GM23338 (cell line): ENCODE measurements at regions not wholly inside any gene's neighbourhood (a gene's known extent, or its start where the extent isn't known, plus 50 kb on each side); places are given as distances from the start of the nearest gene placed in this dataset.

Experiments
- ATAC-seq: fragments of 200-7000 bp; cut with Tn5 transposase; 3 replicates; pipeline ENCODE4 v1.9.1; 2020
- DNase-seq: peaks from one replicate; pipeline ENCODE4 v3.0.0-alpha.2; 2015; ENCODE audit warnings: low spot score
- H2AFZ ChIP-seq: fragments of 200-600 bp; sonication (generic); 2 replicates; pipeline ENCODE4 v1.8.0; 2016; ENCODE audit warnings: antibody characterized with exemption, mild to moderate bottlenecking, moderate library complexity
- H3F3A ChIP-seq: fragments of 200-600 bp; sonication (generic); replicated peaks from 2 replicates; pipeline ENCODE4 v1.8.0; 2017; ENCODE audit warnings: antibody characterized with exemption, mixed run types, low read depth
- H3K27ac ChIP-seq: fragments of 200-600 bp; sonication (generic); 2 replicates; pipeline ENCODE4 v1.6.1; 2016; ENCODE audit warnings: low read depth
- H3K27me3 ChIP-seq: fragments of 200-600 bp; sonication (generic); 2 replicates; pipeline ENCODE4 v1.8.0; 2016; ENCODE audit warnings: mild to moderate bottlenecking, mixed run types, moderate library complexity; ENCODE audit not compliant: insufficient read depth
- H3K36me3 ChIP-seq: fragments of 200-600 bp; sonication (generic); 2 replicates; pipeline ENCODE4 v1.8.0; 2016; ENCODE audit warnings: mild to moderate bottlenecking; ENCODE audit not compliant: insufficient read depth
- H3K4me1 ChIP-seq: fragments of 200-600 bp; sonication (generic); 2 replicates; pipeline ENCODE4 v1.8.0; 2016; ENCODE audit warnings: mild to moderate bottlenecking, moderate library complexity; ENCODE audit not compliant: insufficient read depth
- H3K4me2 ChIP-seq: fragments of 200-600 bp; sonication (generic); 2 replicates; pipeline ENCODE4 v1.7.1; 2017; ENCODE audit warnings: mixed run types
- H3K4me3 ChIP-seq: fragments of 200-600 bp; sonication (generic); 2 replicates; pipeline ENCODE4 v1.6.1; 2016; ENCODE audit warnings: mixed run types
- H3K79me2 ChIP-seq: fragments of 200-600 bp; sonication (generic); replicated peaks from 2 replicates; pipeline ENCODE4 v1.8.0; 2017; ENCODE audit warnings: mild to moderate bottlenecking; ENCODE audit not compliant: insufficient read depth
- H3K9me2 ChIP-seq: fragments of 200-600 bp; sonication (generic); 2 replicates; pipeline ENCODE4 v1.8.0; 2017; ENCODE audit not compliant: insufficient read depth
- H4K20me1 ChIP-seq: fragments of 200-600 bp; sonication (generic); replicated peaks from 2 replicates; pipeline ENCODE4 v1.8.0; 2017; ENCODE audit warnings: mild to moderate bottlenecking; ENCODE audit not compliant: insufficient read depth
- H3K27ac Mint-ChIP-seq: 2 replicates; pipeline ENCODE4 v1.8.0; 2020; ENCODE audit warnings: inconsistent platforms, mild to moderate bottlenecking, moderate library complexity, mixed read lengths
- H3K27me3 Mint-ChIP-seq: 3 replicates; pipeline ENCODE4 v1.8.0; 2022; ENCODE audit warnings: low read depth, mild to moderate bottlenecking, moderate library complexity, mixed read lengths, inconsistent platforms; ENCODE audit not compliant: insufficient read depth, poor library complexity
- H3K36me3 Mint-ChIP-seq: 3 replicates; pipeline ENCODE4 v1.8.0; 2021; ENCODE audit warnings: low read depth, mild to moderate bottlenecking, inconsistent platforms, moderate library complexity, mixed read lengths
- H3K4me1 Mint-ChIP-seq: 3 replicates; pipeline ENCODE4 v1.8.0; 2020; ENCODE audit warnings: mild to moderate bottlenecking, inconsistent platforms, mixed read lengths
- H3K4me3 Mint-ChIP-seq: 3 replicates; pipeline ENCODE4 v1.8.0; 2021; ENCODE audit warnings: moderate library complexity, mild to moderate bottlenecking, inconsistent platforms, mixed read lengths
- H3K9me3 Mint-ChIP-seq: 3 replicates; pipeline ENCODE4 v1.8.0; 2020; ENCODE audit warnings: moderate library complexity, mild to moderate bottlenecking, inconsistent platforms, mixed read lengths
- EZH2 ChIP-seq: fragments of 200-600 bp; sonication (generic); IDR thresholded peaks from one replicate; pipeline ENCODE4 v1.8.0; 2017; ENCODE audit warnings: antibody characterized with exemption, mild to moderate bottlenecking, low read depth; ENCODE audit not compliant: unreplicated experiment
- EZH2phosphoT487 ChIP-seq: fragments of 200-600 bp; sonication (generic); IDR thresholded peaks from one replicate; pipeline ENCODE4 v1.8.1; 2018; ENCODE audit warnings: antibody characterized with exemption; ENCODE audit not compliant: unreplicated experiment
- JUNB ChIP-seq: IDR thresholded peaks from one replicate; pipeline ENCODE4 v1.6.1; 2016; ENCODE audit warnings: antibody characterized with exemption; ENCODE audit not compliant: unreplicated experiment
- NANOG ChIP-seq: IDR thresholded peaks from 2 replicates; pipeline ENCODE4 v1.6.1; 2016; ENCODE audit warnings: antibody characterized with exemption, borderline replicate concordance
- POLR2AphosphoS5 ChIP-seq: IDR thresholded peaks from 2 replicates; pipeline ENCODE4 v1.6.1; 2016; ENCODE audit warnings: antibody characterized with exemption, low read depth
- STAT1 ChIP-seq: IDR thresholded peaks from one replicate; pipeline ENCODE4 v1.6.1; 2016; ENCODE audit warnings: antibody characterized with exemption; ENCODE audit not compliant: unreplicated experiment
- ZNF114 ChIP-seq: fragments of 250-450 bp; sonication (Bioruptor Pico); IDR thresholded peaks from 2 replicates; pipeline ENCODE4 v1.5.0; 2020; ENCODE audit warnings: mild to moderate bottlenecking, moderate library complexity
- ZNF331 ChIP-seq: fragments of 250-450 bp; sonication (Bioruptor Pico); IDR thresholded peaks from 2 replicates; pipeline ENCODE4 v1.5.0; 2020; ENCODE audit warnings: low read depth, mild to moderate bottlenecking, moderate library complexity
- TF ChIP-seq, protein P1 (sequence below): fragments of 250-450 bp; sonication (Bioruptor Pico); IDR thresholded peaks from 2 replicates; pipeline ENCODE4 v1.5.0; 2020; ENCODE audit warnings: mild to moderate bottlenecking, moderate library complexity
- TF ChIP-seq, protein P2 (sequence below), 2 experiments: fragments of 200-600 bp in 1 of 2; sonication (generic) in 1 of 2; conservative IDR thresholded peaks; 2 replicates each; pipeline versions ENCODE4 v1.5.1 to v1.6.1; 2016 to 2017; ENCODE audit warnings: antibody characterized with exemption in 2 of 2, low read depth in 2 of 2, mild to moderate bottlenecking in 2 of 2, moderate library complexity in 1 of 2
- TF ChIP-seq, protein P3 (sequence below): IDR thresholded peaks from 2 replicates; pipeline ENCODE4 v1.6.1; 2016; ENCODE audit warnings: antibody characterized with exemption

DNA sequence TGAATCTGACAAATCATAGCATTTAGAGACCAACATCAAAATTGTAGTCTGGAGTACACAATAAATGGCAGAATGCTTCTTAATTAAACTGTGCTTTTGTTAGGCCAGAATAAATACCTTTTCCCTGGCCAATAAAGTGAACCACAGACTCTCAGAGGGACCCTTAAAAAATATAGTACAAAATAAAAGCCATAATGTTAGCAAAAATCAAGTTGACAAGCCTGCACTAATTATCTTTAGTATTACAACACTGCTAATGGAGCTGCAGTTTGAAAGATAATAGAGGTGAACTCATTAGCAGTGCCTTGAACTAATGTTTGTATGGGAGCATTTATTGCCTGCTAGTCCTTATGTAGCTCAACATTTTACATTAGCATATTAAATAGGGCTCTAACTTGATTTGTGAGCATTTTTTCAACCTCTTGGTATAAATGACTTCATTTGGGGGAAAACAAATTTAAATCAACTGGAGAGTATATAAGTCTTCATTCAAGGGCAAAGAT lies 801.3 kb downstream of the EPHA3 start:
- H3K4me1 Mint-ChIP-seq: no peaks in the 10 kb centered on the region
- H3F3A ChIP-seq: no peaks in the 10 kb centered on the region
- peaks cover 9% of the 10 kb centered on the region for H3K9me2 ChIP-seq
- H3K36me3 ChIP-seq: no peaks in the 10 kb centered on the region
- H3K79me2 ChIP-seq: no peaks in the 10 kb centered on the region
- H3K4me3 ChIP-seq: no peak overlapping the region
- no peak overlapping the region for H3K27ac ChIP-seq
- H4K20me1 ChIP-seq: no peaks in the 10 kb centered on the region
- no peak overlapping the region for H2AFZ ChIP-seq
- H3K36me3 Mint-ChIP-seq: peaks cover 13% of the 10 kb centered on the region; the same call in 2 of the 3 replicates
- TF ChIP-seq POLR2AphosphoS5 (no peak), EZH2phosphoT487 (no peak), NANOG (no peak), JUNB (no peak), ZNF331 (CRISPR knock-in tag) (no peak), STAT1 (no peak), EZH2 (no peak), ZNF114 (no peak)
- TF ChIP-seq, protein P1, sequence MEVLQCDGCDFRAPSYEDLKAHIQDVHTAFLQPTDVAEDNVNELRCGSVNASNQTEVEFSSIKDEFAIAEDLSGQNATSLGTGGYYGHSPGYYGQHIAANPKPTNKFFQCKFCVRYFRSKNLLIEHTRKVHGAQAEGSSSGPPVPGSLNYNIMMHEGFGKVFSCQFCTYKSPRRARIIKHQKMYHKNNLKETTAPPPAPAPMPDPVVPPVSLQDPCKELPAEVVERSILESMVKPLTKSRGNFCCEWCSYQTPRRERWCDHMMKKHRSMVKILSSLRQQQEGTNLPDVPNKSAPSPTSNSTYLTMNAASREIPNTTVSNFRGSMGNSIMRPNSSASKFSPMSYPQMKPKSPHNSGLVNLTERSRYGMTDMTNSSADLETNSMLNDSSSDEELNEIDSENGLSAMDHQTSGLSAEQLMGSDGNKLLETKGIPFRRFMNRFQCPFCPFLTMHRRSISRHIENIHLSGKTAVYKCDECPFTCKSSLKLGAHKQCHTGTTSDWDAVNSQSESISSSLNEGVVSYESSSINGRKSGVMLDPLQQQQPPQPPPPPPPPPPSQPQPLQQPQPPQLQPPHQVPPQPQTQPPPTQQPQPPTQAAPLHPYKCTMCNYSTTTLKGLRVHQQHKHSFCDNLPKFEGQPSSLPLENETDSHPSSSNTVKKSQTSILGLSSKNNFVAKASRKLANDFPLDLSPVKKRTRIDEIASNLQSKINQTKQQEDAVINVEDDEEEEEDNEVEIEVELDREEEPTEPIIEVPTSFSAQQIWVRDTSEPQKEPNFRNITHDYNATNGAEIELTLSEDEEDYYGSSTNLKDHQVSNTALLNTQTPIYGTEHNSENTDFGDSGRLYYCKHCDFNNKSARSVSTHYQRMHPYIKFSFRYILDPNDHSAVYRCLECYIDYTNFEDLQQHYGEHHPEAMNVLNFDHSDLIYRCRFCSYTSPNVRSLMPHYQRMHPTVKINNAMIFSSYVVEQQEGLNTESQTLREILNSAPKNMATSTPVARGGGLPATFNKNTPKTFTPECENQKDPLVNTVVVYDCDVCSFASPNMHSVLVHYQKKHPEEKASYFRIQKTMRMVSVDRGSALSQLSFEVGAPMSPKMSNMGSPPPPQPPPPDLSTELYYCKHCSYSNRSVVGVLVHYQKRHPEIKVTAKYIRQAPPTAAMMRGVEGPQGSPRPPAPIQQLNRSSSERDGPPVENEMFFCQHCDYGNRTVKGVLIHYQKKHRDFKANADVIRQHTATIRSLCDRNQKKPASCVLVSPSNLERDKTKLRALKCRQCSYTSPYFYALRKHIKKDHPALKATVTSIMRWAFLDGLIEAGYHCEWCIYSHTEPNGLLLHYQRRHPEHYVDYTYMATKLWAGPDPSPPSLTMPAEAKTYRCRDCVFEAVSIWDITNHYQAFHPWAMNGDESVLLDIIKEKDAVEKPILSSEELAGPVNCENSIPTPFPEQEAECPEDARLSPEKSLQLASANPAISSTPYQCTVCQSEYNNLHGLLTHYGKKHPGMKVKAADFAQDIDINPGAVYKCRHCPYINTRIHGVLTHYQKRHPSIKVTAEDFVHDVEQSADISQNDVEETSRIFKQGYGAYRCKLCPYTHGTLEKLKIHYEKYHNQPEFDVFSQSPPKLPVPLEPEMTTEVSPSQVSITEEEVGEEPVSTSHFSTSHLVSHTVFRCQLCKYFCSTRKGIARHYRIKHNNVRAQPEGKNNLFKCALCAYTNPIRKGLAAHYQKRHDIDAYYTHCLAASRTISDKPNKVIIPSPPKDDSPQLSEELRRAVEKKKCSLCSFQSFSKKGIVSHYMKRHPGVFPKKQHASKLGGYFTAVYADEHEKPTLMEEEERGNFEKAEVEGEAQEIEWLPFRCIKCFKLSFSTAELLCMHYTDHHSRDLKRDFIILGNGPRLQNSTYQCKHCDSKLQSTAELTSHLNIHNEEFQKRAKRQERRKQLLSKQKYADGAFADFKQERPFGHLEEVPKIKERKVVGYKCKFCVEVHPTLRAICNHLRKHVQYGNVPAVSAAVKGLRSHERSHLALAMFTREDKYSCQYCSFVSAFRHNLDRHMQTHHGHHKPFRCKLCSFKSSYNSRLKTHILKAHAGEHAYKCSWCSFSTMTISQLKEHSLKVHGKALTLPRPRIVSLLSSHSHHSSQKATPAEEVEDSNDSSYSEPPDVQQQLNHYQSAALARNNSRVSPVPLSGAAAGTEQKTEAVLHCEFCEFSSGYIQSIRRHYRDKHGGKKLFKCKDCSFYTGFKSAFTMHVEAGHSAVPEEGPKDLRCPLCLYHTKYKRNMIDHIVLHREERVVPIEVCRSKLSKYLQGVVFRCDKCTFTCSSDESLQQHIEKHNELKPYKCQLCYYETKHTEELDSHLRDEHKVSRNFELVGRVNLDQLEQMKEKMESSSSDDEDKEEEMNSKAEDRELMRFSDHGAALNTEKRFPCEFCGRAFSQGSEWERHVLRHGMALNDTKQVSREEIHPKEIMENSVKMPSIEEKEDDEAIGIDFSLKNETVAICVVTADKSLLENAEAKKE (CRISPR knock-in tag): no peak
- TF ChIP-seq, protein P2, sequence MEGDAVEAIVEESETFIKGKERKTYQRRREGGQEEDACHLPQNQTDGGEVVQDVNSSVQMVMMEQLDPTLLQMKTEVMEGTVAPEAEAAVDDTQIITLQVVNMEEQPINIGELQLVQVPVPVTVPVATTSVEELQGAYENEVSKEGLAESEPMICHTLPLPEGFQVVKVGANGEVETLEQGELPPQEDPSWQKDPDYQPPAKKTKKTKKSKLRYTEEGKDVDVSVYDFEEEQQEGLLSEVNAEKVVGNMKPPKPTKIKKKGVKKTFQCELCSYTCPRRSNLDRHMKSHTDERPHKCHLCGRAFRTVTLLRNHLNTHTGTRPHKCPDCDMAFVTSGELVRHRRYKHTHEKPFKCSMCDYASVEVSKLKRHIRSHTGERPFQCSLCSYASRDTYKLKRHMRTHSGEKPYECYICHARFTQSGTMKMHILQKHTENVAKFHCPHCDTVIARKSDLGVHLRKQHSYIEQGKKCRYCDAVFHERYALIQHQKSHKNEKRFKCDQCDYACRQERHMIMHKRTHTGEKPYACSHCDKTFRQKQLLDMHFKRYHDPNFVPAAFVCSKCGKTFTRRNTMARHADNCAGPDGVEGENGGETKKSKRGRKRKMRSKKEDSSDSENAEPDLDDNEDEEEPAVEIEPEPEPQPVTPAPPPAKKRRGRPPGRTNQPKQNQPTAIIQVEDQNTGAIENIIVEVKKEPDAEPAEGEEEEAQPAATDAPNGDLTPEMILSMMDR (conservative IDR thresholded peaks at IDR 0.05; ENCODE audit: low read depth in 2 of 2): no peak
- TF ChIP-seq, protein P3, sequence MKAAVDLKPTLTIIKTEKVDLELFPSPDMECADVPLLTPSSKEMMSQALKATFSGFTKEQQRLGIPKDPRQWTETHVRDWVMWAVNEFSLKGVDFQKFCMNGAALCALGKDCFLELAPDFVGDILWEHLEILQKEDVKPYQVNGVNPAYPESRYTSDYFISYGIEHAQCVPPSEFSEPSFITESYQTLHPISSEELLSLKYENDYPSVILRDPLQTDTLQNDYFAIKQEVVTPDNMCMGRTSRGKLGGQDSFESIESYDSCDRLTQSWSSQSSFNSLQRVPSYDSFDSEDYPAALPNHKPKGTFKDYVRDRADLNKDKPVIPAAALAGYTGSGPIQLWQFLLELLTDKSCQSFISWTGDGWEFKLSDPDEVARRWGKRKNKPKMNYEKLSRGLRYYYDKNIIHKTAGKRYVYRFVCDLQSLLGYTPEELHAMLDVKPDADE: no peak
- peaks cover 19% of the 10 kb centered on the region; the same call in 2 of the 3 replicates for H3K9me3 Mint-ChIP-seq
- H3K27ac Mint-ChIP-seq: no peak overlapping the region
- H3K27me3 Mint-ChIP-seq: peaks cover 2% of the 10 kb centered on the region
- no peak for ATAC-seq
- no peaks in the 10 kb centered on the region for H3K4me1 ChIP-seq
- no peak overlapping the region for H3K4me3 Mint-ChIP-seq
- H3K27me3 ChIP-seq: no peaks in the 10 kb centered on the region
- H3K4me2 ChIP-seq: no peak overlapping the region
- DNase-seq: no peak
